ENCODE measurements at regions not wholly inside any gene's neighbourhood (a gene's known extent, or its start where the extent isn't known, plus 50 kb on each side); places are given as distances from the start of the nearest gene placed in this dataset.

DNA sequence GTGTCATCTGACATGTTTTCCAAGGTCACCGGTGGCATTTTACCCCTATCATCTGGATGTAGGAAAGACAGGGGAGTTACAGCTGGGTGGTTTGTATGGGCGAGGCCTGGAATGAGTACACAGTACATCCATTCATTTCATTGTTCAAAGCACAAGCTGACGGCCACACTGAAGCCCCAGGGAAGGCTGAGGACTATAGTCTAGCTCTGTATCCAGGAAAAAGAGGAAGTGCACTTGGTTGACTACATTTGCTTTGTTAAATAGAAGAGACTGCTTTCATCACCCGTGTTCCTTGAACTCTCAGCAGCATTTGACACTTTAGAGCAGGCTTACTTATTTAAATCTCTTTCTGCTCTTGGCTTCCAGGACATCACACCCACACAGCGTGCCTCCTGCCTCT is 1041.0 kb upstream of the TENM3 start:
- TF ChIP-seq, protein P1, sequence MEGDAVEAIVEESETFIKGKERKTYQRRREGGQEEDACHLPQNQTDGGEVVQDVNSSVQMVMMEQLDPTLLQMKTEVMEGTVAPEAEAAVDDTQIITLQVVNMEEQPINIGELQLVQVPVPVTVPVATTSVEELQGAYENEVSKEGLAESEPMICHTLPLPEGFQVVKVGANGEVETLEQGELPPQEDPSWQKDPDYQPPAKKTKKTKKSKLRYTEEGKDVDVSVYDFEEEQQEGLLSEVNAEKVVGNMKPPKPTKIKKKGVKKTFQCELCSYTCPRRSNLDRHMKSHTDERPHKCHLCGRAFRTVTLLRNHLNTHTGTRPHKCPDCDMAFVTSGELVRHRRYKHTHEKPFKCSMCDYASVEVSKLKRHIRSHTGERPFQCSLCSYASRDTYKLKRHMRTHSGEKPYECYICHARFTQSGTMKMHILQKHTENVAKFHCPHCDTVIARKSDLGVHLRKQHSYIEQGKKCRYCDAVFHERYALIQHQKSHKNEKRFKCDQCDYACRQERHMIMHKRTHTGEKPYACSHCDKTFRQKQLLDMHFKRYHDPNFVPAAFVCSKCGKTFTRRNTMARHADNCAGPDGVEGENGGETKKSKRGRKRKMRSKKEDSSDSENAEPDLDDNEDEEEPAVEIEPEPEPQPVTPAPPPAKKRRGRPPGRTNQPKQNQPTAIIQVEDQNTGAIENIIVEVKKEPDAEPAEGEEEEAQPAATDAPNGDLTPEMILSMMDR (IDR thresholded peaks at IDR 0.05; ENCODE audit: insufficient read depth, low read depth, low read length): no peak
- TF ChIP-seq EZH2 (IDR thresholded peaks at IDR 0.05; ENCODE audit: insufficient read depth, low read length): no peak
